ENCODE measurements at regions not wholly inside any gene's neighbourhood (a gene's known extent, or its start where the extent isn't known, plus 50 kb on each side); places are given as distances from the start of the nearest gene placed in this dataset.
A peak's percentile ranks its signal among the peaks of the same experiment; 100 is the strongest.

DNA sequence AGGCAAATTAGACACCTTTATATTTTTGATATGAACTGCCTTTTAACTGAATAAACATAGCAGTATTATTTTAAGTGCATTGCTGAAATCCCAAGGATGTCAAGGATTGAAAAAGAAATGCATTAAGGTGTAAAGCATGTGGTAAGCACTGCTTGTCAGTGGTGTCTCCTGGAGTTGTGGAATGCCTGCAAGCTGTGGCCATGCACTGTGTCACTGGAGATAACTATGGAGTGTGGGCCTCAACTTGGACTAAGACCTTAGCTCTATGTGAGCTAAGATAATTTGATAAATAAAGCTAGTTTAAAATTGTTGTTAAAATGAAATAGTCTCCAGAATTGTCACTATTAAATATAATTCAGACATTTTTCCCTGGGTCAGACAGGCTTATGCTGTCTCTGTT, 156.6 kb upstream of the OPRM1 start:
- FAIRE-seq (no peak), DNase-seq (ENCODE audit: low spot score) (no peak)

DNA sequence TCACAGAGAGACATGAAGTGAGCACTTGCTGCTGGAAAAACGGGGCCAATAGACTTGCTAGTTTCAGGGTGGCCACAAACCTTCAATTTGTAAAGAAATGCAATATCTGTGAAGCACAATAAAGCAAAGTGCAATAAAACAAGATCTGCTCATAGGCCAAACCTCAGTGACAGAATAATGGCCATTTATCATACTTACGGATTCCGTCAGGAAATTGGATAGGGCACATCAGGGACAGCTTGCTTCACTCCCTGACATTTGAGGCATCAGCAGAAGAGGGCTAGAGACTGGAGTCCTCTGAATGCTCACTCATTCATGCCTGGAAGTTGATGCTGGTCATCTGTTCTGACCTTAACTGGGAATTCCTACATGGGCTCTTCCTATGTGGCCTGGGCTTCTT, 165.5 kb upstream of the OPRM1 start:
- no peak for DNase-seq (ENCODE audit: low spot score)
- FAIRE-seq, result no peak

DNA sequence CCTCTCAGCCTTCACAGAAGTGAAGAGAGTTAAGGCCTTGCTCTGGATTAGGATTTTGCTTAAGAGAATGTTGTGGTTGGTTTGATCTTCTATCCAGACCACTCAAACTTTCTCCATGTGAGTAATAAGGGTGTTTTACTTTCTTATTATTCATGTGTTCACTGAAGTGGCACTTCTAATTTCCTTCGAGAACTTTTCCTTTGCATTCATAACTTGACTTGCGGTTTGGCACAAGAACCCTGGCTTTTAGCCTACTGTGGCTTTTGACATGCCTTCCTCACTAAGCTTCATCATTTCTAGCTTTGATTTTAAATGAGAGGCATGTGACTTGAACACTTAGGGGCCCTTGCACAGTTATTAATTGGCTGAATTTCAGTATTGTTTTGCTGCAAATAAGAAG, 166.1 kb upstream of the OPRM1 start:
- FAIRE-seq, result no peak
- DNase-seq (ENCODE audit: low spot score), result no peak

- DNase-seq (ENCODE audit: low spot score) (no peak), FAIRE-seq (no peak)
Observed at GRCh38 chr6:153862927-153863326, 176.1 kb upstream of the OPRM1 start.

- FAIRE-seq, result no peak
Observed at GRCh38 chr6:153862139-153862538, 176.9 kb upstream of the OPRM1 start.

GRCh38 chr6:153858529-153858928, 180.5 kb upstream of the OPRM1 start:
- no peak for DNase-seq (ENCODE audit: low spot score)
- no peak for FAIRE-seq

More at GRCh38 chr6:153862139-153862538, 176.9 kb upstream of the OPRM1 start:
- DNase-seq (ENCODE audit: low spot score), result no peak

GRCh38 chr6:153856929-153857376, 182.1 kb upstream of the OPRM1 start:
- DNase-seq (ENCODE audit: low spot score), result no peak
- FAIRE-seq, result no peak

GRCh38 chr6:153852481-153852880, 186.6 kb upstream of the OPRM1 start:
- FAIRE-seq (no peak), DNase-seq (ENCODE audit: low spot score) (no peak)

- FAIRE-seq, result no peak
- DNase-seq (ENCODE audit: low spot score), result no peak
Observed at GRCh38 chr6:153852034-153852433, 187.0 kb upstream of the OPRM1 start.

GRCh38 chr6:153849072-153849779, 189.8 kb upstream of the OPRM1 start:
- no peak for FAIRE-seq

DNA sequence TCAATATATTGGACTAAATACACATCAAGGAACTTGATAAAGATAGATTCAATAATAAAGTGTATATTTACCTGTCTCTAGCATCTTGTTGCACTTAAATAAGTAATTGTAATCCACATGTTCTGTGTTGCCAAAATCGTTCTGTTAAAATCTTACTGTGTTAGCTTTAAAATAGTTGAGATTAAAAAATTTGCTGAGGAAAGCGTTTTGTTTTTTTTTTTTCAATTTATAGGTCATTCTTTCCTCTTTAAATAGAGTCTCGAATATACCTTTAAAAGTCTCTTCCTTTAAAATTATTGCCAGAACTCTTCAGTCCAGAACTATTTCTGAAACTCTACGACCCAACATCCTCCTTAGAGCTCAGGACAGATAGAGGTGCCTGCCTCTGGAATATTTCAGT, 195.6 kb upstream of the OPRM1 start:
- no peak for FAIRE-seq
- DNase-seq (ENCODE audit: low spot score), result no peak

More at GRCh38 chr6:153849072-153849779, 189.8 kb upstream of the OPRM1 start:
- no peak for DNase-seq (ENCODE audit: low spot score)

DNA sequence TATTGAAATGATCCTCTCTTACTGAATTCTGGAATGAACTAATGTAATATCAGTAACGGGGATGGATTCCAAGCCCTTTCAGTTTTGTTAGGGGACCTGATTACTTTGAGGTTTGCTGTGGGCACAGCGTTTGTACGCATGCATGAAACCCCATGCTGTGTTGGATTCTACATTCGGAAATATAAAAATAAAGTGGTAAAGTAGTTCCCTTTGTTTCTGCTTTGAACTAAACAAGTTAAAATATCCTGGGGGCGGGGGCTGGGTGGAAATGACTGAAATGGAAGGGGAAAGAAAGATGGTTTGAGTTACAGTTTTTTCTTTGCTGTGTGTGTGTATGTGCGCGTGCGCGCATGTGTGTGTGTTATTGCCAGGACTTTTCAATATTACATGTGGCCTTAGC, 196.5 kb upstream of the OPRM1 start:
- DNase-seq (ENCODE audit: low spot score) (no peak), FAIRE-seq (no peak)

GRCh38 chr6:153840039-153840850, 198.8 kb upstream of the OPRM1 start:
- FAIRE-seq, result no peak
- DNase-seq (ENCODE audit: low spot score), result no peak

GRCh38 chr6:153832543-153832942, 206.5 kb upstream of the OPRM1 start:
- DNase-seq (ENCODE audit: low spot score), result no peak
- FAIRE-seq, result peak; percentile 94

GRCh38 chr6:153831350-153832078, 207.5 kb upstream of the OPRM1 start:
- FAIRE-seq, result no peak
- DNase-seq (ENCODE audit: low spot score), result no peak

- DNase-seq (ENCODE audit: low spot score) (no peak), FAIRE-seq (no peak)
Observed at GRCh38 chr6:153817173-153817572, 221.9 kb upstream of the OPRM1 start.

GRCh38 chr6:153816366-153816765, 222.7 kb upstream of the OPRM1 start:
- FAIRE-seq (no peak), DNase-seq (ENCODE audit: low spot score) (no peak)

GRCh38 chr6:153814136-153814535, 224.9 kb upstream of the OPRM1 start:
- no peak for FAIRE-seq
- no peak for DNase-seq (ENCODE audit: low spot score)

DNA sequence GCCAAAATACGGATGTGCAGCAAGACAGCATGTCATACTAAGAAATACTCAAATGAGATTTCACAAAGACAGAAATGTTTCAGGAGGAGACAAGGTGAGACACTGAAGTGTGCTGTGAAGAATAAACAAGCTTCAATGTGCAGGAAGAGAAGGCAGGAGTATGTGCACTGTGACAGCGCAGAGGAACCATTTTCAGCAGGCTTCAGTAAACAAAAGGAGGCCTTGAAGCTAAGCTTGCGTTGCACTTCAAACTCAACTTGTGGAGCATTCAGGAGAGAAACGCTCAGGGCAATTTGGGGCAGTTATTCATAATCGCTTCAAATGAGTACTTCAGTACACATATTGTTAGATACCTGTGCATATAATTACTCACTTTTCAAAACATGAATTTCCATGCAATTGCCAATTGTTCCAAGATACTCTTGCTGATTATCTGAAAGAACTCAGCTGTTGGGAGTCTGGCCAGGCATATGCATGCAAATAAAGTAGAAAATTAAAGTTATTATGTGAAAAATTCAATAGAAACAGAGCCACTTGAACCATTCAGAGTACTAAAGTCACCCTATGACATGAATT, 234.2 kb upstream of the OPRM1 start:
- FAIRE-seq, result no peak
- DNase-seq (ENCODE audit: low spot score), result no peak

- DNase-seq (ENCODE audit: low spot score) (no peak), FAIRE-seq (no peak)
Observed at GRCh38 chr6:153801917-153802316, 237.1 kb upstream of the OPRM1 start.

GRCh38 chr6:153800580-153801188, 238.4 kb upstream of the OPRM1 start:
- no peak for DNase-seq (ENCODE audit: low spot score)
- no peak for FAIRE-seq
